Endodermal cell (in vitro differentiated cells): ENCODE measurements at regions not wholly inside any gene's neighbourhood (a gene's known extent, or its start where the extent isn't known, plus 50 kb on each side); places are given as distances from the start of the nearest gene placed in this dataset.

Source experiments
- DNase-seq: peaks from one replicate; pipeline ENCODE4 v3.0.0-alpha.2; 2017
- H3K27ac ChIP-seq: 2 replicates; pipeline ENCODE4 v1.5.1; 2013; ENCODE audit warnings: mild to moderate bottlenecking, low read depth, low read length, moderate library complexity
- H3K27me3 ChIP-seq: 2 replicates; pipeline ENCODE4 v1.6.1; 2013; ENCODE audit warnings: mild to moderate bottlenecking, low read length, moderate library complexity; ENCODE audit not compliant: insufficient read depth, control insufficient read depth, poor library complexity, severe bottlenecking
- H3K36me3 ChIP-seq: 2 replicates; pipeline ENCODE4 v1.7.0; 2013; ENCODE audit warnings: mild to moderate bottlenecking, low read length, moderate library complexity; ENCODE audit not compliant: control insufficient read depth, insufficient read depth
- H3K4me1 ChIP-seq: one replicate; pipeline ENCODE4 v1.7.0; 2013; ENCODE audit warnings: low read length; ENCODE audit not compliant: control insufficient read depth, insufficient read depth
- H3K4me3 ChIP-seq: 2 replicates; pipeline ENCODE4 v1.5.1; 2013; ENCODE audit warnings: mild to moderate bottlenecking, low read length, moderate library complexity
- H3K9ac ChIP-seq: 2 replicates; pipeline ENCODE4 v1.6.1; 2013; ENCODE audit warnings: mild to moderate bottlenecking, low read length, moderate library complexity; ENCODE audit not compliant: poor library complexity, severe bottlenecking; ENCODE audit errors: extremely low read depth
- H3K9me3 ChIP-seq: 2 replicates; pipeline ENCODE4 v1.6.1; 2013; ENCODE audit warnings: mild to moderate bottlenecking, low read length, moderate library complexity; ENCODE audit not compliant: control insufficient read depth
- H3K27ac Mint-ChIP-seq: 2 replicates; pipeline ENCODE4 v1.8.0; 2020; ENCODE audit warnings: mixed read lengths
- H3K27me3 Mint-ChIP-seq: 2 replicates; pipeline ENCODE4 v1.8.0; 2021; ENCODE audit warnings: mild to moderate bottlenecking, mixed read lengths; ENCODE audit not compliant: insufficient read depth
- H3K36me3 Mint-ChIP-seq: 2 replicates; pipeline ENCODE4 v1.8.0; 2020; ENCODE audit warnings: low read depth, mixed read lengths
- H3K4me1 Mint-ChIP-seq: 2 replicates; pipeline ENCODE4 v1.8.0; 2020; ENCODE audit warnings: mixed read lengths
- H3K4me3 Mint-ChIP-seq: 2 replicates; pipeline ENCODE4 v1.8.0; 2020; ENCODE audit warnings: mild to moderate bottlenecking, moderate library complexity, mixed read lengths
- H3K9me3 Mint-ChIP-seq: 2 replicates; pipeline ENCODE4 v1.8.0; 2020; ENCODE audit warnings: mild to moderate bottlenecking, mixed read lengths
- WGBS, 2 experiments: methylation state at CpG; one replicate each; pipeline versions ENCODE4 v1.1.5 to v1.1.7; 2013; ENCODE audit warnings: missing lambda C conversion rate in 2 of 2, mixed read lengths in 1 of 2; ENCODE audit not compliant: insufficient coverage in 1 of 2, insufficient read length in 1 of 2; 5-methylcytosine and 5-hydroxymethylcytosine counted together
- TF ChIP-seq, protein P1 (sequence below): fragments of 200-600 bp; sonication (generic); conservative IDR thresholded peaks from 2 replicates; pipeline ENCODE4 v1.5.0; 2021; ENCODE audit warnings: antibody characterized with exemption, mild to moderate bottlenecking

DNA sequence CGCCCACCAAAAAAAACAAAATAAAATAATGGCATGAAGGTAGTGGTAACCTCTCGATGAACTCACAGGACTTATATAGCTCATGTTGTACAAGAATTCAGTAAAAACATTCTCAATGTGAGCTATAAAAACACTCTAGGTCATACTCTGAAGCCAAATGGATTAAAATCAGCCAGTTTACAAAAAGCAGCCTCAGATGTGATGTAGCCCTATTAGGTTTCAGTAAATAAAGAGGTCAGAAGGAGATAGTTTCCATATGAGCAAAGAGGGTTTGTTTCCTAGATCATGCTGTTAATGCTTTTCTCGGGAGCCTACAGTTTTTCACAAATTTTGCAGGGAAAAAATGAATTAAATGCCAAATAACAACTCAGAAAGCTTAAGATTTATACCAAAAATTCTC is 319.5 kb upstream of the HSF2 start:
- no peaks in the 10 kb centered on the region for H3K36me3 ChIP-seq
- no peaks in the 10 kb centered on the region for H3K27me3 ChIP-seq
- H3K4me1 Mint-ChIP-seq: peaks cover 5% of the 10 kb centered on the region
- TF ChIP-seq, protein P1, sequence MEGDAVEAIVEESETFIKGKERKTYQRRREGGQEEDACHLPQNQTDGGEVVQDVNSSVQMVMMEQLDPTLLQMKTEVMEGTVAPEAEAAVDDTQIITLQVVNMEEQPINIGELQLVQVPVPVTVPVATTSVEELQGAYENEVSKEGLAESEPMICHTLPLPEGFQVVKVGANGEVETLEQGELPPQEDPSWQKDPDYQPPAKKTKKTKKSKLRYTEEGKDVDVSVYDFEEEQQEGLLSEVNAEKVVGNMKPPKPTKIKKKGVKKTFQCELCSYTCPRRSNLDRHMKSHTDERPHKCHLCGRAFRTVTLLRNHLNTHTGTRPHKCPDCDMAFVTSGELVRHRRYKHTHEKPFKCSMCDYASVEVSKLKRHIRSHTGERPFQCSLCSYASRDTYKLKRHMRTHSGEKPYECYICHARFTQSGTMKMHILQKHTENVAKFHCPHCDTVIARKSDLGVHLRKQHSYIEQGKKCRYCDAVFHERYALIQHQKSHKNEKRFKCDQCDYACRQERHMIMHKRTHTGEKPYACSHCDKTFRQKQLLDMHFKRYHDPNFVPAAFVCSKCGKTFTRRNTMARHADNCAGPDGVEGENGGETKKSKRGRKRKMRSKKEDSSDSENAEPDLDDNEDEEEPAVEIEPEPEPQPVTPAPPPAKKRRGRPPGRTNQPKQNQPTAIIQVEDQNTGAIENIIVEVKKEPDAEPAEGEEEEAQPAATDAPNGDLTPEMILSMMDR: no peak
- no peaks in the 10 kb centered on the region for H3K36me3 Mint-ChIP-seq
- WGBS, 2 experiments: 93 to 100% methylated on average over 2 of the region's 3 CpGs
- no peak overlapping the region for H3K9ac ChIP-seq
- H3K27ac Mint-ChIP-seq: no peak overlapping the region
- no peaks in the 10 kb centered on the region for H3K27me3 Mint-ChIP-seq
- no peaks in the 10 kb centered on the region for H3K9me3 Mint-ChIP-seq
- H3K9me3 ChIP-seq: no peaks in the 10 kb centered on the region
- no peaks in the 10 kb centered on the region for H3K4me1 ChIP-seq
- no peak for DNase-seq
- H3K4me3 ChIP-seq: no peak overlapping the region
- H3K27ac ChIP-seq: no peak overlapping the region
- no peak overlapping the region for H3K4me3 Mint-ChIP-seq

DNA sequence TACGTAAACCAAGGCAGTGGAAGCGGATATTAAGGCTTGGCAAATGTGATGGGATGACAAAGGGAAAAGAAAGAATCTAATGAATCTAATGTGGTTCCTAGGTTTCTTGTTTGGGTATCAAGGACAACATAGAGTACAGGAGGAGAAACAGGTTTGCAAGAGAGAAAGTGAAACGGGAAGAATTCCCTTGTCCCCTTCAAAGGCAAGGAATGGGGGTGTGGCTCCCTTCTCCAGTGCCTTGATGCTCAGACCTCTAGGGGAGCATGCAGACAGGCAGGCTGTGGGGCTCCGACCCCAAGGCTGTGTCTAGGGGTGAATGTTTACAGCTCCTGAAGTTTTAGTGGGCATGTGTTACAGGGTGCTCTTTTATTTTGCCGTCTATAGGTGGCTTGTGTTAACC is 317.5 kb upstream of the HSF2 start:
- Histone ChIP-seq H3K9ac (no peak overlapping the region), H3K4me1 (no peaks in the 10 kb centered on the region), H3K27me3 (no peaks in the 10 kb centered on the region), H3K36me3 (no peaks in the 10 kb centered on the region), H3K27ac (no peak overlapping the region), H3K9me3 (no peaks in the 10 kb centered on the region), H3K4me3 (no peak overlapping the region)
- TF ChIP-seq, protein P1: no peak
- WGBS, 2 experiments: 87 to 90% methylated on average over 2 to 5 of the region's 5 CpGs
- no peak overlapping the region for H3K27ac Mint-ChIP-seq
- H3K36me3 Mint-ChIP-seq: no peaks in the 10 kb centered on the region
- no peaks in the 10 kb centered on the region for H3K4me1 Mint-ChIP-seq
- H3K9me3 Mint-ChIP-seq: no peaks in the 10 kb centered on the region
- DNase-seq: no peak
- no peaks in the 10 kb centered on the region for H3K27me3 Mint-ChIP-seq
- no peak overlapping the region for H3K4me3 Mint-ChIP-seq

DNA sequence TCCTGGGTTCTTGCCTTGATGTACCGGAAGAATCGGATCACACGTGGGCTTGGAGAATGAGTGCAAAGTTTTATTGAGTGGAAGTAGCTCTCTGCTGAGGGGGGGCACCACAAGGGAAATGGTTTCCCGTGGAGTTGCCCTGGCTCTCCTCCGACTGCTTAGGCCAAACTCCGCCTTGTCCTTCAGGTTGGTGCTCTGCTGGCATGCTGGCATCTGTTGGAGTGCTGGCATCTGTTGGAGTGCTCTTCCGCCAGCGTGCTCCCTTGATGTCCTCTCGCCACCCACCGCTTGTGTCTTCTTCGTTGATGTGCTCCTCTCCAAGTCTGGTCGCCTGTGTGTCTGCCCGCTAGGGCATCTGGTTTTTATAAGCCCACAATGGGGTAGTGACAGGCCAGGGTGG is 317.1 kb upstream of the HSF2 start:
- no peak overlapping the region for H3K4me3 Mint-ChIP-seq
- Histone ChIP-seq H3K27me3 (no peaks in the 10 kb centered on the region), H3K36me3 (no peaks in the 10 kb centered on the region), H3K27ac (no peak overlapping the region), H3K9me3 (no peaks in the 10 kb centered on the region), H3K4me3 (no peak overlapping the region), H3K9ac (no peak overlapping the region), H3K4me1 (no peaks in the 10 kb centered on the region)
- TF ChIP-seq, protein P1: no peak
- no peak for DNase-seq
- H3K9me3 Mint-ChIP-seq: no peaks in the 10 kb centered on the region
- no peaks in the 10 kb centered on the region for H3K36me3 Mint-ChIP-seq
- no peak overlapping the region for H3K27ac Mint-ChIP-seq
- no peaks in the 10 kb centered on the region for H3K27me3 Mint-ChIP-seq
- no peaks in the 10 kb centered on the region for H3K4me1 Mint-ChIP-seq
- WGBS, 2 experiments: 89 to 90% methylated on average over 7 to 13 of the region's 13 CpGs
